K562 (cell line): ENCODE measurements at regions not wholly inside any gene's neighbourhood (a gene's known extent, or its start where the extent isn't known, plus 50 kb on each side); places are given as distances from the start of the nearest gene placed in this dataset.

Source experiments
- ADNP ChIP-seq: fragments of 200-800 bp; sonication (Bioruptor generic); IDR thresholded peaks from 2 replicates; pipeline ENCODE4 v1.6.1; 2016; ENCODE audit warnings: missing genetic modification characterization, missing compliant biosample characterization
- C11orf30 ChIP-seq: fragments of 450-650 bp; IDR thresholded peaks from 2 replicates; pipeline ENCODE4 v1.6.1; 2016; ENCODE audit warnings: low read depth, mild to moderate bottlenecking
- CBFA2T3 ChIP-seq: fragments of 450-650 bp; IDR thresholded peaks from 2 replicates; pipeline ENCODE4 v1.6.1; 2017
- CHCHD3 ChIP-seq: fragments of 250-450 bp; sonication (Bioruptor Pico); IDR thresholded peaks from 2 replicates; pipeline ENCODE4 v2.1.2; 2022; ENCODE audit warnings: mild to moderate bottlenecking
- EP300 ChIP-seq: IDR thresholded peaks from 2 replicates; pipeline ENCODE4 v1.6.1; 2012; ENCODE audit warnings: low read length, improper control_type of control experiment
- EZH2 ChIP-seq: IDR thresholded peaks from 2 replicates; pipeline ENCODE4 v1.6.1; 2012; ENCODE audit warnings: low read depth, mild to moderate bottlenecking, inconsistent platforms, low read length, borderline replicate concordance
- MAFG ChIP-seq: fragments of 450-650 bp; conservative IDR thresholded peaks from 2 replicates; pipeline ENCODE4 v1.6.1; 2016; ENCODE audit warnings: missing genetic modification characterization, missing compliant biosample characterization
- MAFK ChIP-seq: IDR thresholded peaks from 2 replicates; pipeline ENCODE4 v1.6.1; 2011; ENCODE audit warnings: low read length, improper control_type of control experiment
- NELFE ChIP-seq: IDR thresholded peaks from 2 replicates; pipeline ENCODE4 v1.6.1; 2011; ENCODE audit warnings: mild to moderate bottlenecking; ENCODE audit not compliant: insufficient read depth, insufficient read length
- SMAD1 ChIP-seq: fragments of 150-350 bp; IDR thresholded peaks from 2 replicates; pipeline ENCODE4 v1.6.1; 2014; ENCODE audit warnings: low read length, low read depth; ENCODE audit not compliant: partially characterized antibody
- YBX1 ChIP-seq: fragments of 450-650 bp; IDR thresholded peaks from 2 replicates; pipeline ENCODE4 v1.7.1; 2016; ENCODE audit warnings: mild to moderate bottlenecking
- ZNF316 ChIP-seq: fragments of 450-650 bp; IDR thresholded peaks from 2 replicates; pipeline ENCODE4 v1.6.1; 2016
- TF ChIP-seq, protein P1 (sequence below), 2 experiments: fragments of 250-450 bp in 1 of 2; fragments of 450-650 bp in 1 of 2; sonication (Bioruptor Pico) in 1 of 2; IDR thresholded peaks; 2 replicates each; pipeline versions ENCODE4 v1.6.1 to v1.8.0; 2016 to 2021; ENCODE audit warnings: mild to moderate bottlenecking in 2 of 2, moderate library complexity in 2 of 2, missing compliant biosample characterization in 1 of 2, missing genetic modification characterization in 1 of 2
- TF ChIP-seq, protein P2 (sequence below): fragments of 450-650 bp; IDR thresholded peaks from 2 replicates; pipeline ENCODE4 v1.6.1; 2018; ENCODE audit warnings: mild to moderate bottlenecking, low read depth; ENCODE audit not compliant: partially characterized antibody
- TF ChIP-seq, protein P3 (sequence below): fragments of 450-650 bp; IDR thresholded peaks from 2 replicates; pipeline ENCODE4 v1.7.1; 2018; ENCODE audit warnings: mild to moderate bottlenecking, low read depth; ENCODE audit not compliant: partially characterized antibody

DNA sequence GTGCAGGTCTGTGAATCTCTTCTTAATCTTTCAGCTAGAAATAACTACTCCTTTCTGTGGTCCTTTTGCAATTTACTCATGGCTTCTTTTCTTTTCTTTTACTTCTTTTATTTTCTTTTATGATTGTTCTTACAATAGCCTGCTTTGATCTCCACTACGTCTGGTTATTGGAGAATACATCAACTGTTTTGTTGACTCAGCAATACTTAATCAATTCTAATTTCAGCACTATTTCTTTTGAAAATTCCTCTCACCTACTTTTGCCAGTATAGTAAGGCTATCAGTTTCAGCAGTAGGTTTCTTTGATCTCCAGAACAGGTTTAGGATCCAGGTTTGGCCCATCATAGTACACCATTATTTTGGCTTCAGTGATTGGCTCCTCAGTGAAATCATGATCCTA is 111.8 kb upstream of the DPP10 start (continued):
- TF ChIP-seq MAFG (tag) (peak; percentile 68), SMAD1 (no peak), EP300 (no peak), NELFE (no peak), CHCHD3 (no peak), MAFK (peak; percentile 77; the same call in 1 of the 2 replicates), C11orf30 (peak; percentile 55; the same call in 1 of the 2 replicates), YBX1 (no peak), CBFA2T3 (no peak), EZH2 (no peak), ADNP (tag) (no peak), ZNF316 (peak; percentile 79)
- TF ChIP-seq, protein P1, sequence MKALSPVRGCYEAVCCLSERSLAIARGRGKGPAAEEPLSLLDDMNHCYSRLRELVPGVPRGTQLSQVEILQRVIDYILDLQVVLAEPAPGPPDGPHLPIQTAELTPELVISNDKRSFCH (CRISPR knock-in tag; IDR thresholded peaks at IDR 0.05): no peak
- TF ChIP-seq, protein P1 (tag; IDR thresholded peaks at IDR 0.05): no peak
- TF ChIP-seq, protein P2, sequence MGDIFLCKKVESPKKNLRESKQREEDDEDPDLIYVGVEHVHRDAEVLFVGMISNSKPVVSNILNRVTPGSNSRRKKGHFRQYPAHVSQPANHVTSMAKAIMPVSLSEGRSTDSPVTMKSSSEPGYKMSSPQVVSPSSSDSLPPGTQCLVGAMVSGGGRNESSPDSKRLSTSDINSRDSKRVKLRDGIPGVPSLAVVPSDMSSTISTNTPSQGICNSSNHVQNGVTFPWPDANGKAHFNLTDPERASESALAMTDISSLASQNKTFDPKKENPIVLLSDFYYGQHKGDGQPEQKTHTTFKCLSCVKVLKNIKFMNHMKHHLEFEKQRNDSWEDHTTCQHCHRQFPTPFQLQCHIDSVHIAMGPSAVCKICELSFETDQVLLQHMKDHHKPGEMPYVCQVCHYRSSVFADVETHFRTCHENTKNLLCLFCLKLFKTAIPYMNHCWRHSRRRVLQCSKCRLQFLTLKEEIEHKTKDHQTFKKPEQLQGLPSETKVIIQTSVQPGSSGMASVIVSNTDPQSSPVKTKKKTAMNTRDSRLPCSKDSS: no peak
- TF ChIP-seq, protein P3, sequence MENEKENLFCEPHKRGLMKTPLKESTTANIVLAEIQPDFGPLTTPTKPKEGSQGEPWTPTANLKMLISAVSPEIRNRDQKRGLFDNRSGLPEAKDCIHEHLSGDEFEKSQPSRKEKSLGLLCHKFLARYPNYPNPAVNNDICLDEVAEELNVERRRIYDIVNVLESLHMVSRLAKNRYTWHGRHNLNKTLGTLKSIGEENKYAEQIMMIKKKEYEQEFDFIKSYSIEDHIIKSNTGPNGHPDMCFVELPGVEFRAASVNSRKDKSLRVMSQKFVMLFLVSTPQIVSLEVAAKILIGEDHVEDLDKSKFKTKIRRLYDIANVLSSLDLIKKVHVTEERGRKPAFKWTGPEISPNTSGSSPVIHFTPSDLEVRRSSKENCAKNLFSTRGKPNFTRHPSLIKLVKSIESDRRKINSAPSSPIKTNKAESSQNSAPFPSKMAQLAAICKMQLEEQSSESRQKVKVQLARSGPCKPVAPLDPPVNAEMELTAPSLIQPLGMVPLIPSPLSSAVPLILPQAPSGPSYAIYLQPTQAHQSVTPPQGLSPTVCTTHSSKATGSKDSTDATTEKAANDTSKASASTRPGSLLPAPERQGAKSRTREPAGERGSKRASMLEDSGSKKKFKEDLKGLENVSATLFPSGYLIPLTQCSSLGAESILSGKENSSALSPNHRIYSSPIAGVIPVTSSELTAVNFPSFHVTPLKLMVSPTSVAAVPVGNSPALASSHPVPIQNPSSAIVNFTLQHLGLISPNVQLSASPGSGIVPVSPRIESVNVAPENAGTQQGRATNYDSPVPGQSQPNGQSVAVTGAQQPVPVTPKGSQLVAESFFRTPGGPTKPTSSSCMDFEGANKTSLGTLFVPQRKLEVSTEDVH: no peak
